HG03378 (cell line): ENCODE measurements at regions not wholly inside any gene's neighbourhood (a gene's known extent, or its start where the extent isn't known, plus 50 kb on each side); places are given as distances from the start of the nearest gene placed in this dataset.
"Not testable (repeated sequence)": the region's sequence is repeated elsewhere in the genome, so short reads cannot be mapped to it uniquely, and the experiment has no call there.

Source experiments
- ATAC-seq: cut with Tn5 transposase; IDR thresholded peaks from one replicate; pipeline ENCODE4 v1.9.1; 2021; ENCODE audit warnings: mild to moderate bottlenecking, moderate library complexity; ENCODE audit not compliant: unreplicated experiment

GRCh38 chr11:13782390-13783075, 114.1 kb downstream of the FAR1 start:
- ATAC-seq: no peak

GRCh38 chr11:13784441-13784840, 116.0 kb downstream of the FAR1 start:
- no peak for ATAC-seq

GRCh38 chr11:13784855-13785254, 116.4 kb downstream of the FAR1 start:
- ATAC-seq: no peak

- ATAC-seq: no peak
These were observed 118.2 kb downstream of the FAR1 start for GRCh38 chr11:13786688-13787087.

GRCh38 chr11:13797616-13798015, 129.1 kb downstream of the FAR1 start:
- not testable (repeated sequence) for ATAC-seq

- ATAC-seq: no peak
These were observed 132.4 kb downstream of the FAR1 start for GRCh38 chr11:13800901-13801300.

GRCh38 chr11:13818325-13818724, 144.2 kb upstream of the SPON1 start:
- no peak for ATAC-seq

- ATAC-seq: no peak
These were observed 135.8 kb upstream of the SPON1 start for GRCh38 chr11:13826505-13827278.

GRCh38 chr11:13831696-13832095, 130.8 kb upstream of the SPON1 start:
- no peak for ATAC-seq

GRCh38 chr11:13834463-13834862, 128.1 kb upstream of the SPON1 start:
- ATAC-seq: no peak

- ATAC-seq: no peak
These were observed 125.9 kb upstream of the SPON1 start for GRCh38 chr11:13836666-13837065.

- no peak for ATAC-seq
These were observed 125.2 kb upstream of the SPON1 start for GRCh38 chr11:13837286-13837685.

- no peak for ATAC-seq
These were observed 121.1 kb upstream of the SPON1 start for GRCh38 chr11:13841393-13841792.

- ATAC-seq: no peak
These were observed 114.5 kb upstream of the SPON1 start for GRCh38 chr11:13848031-13848430.

- ATAC-seq: no peak
These were observed 112.1 kb upstream of the SPON1 start for GRCh38 chr11:13850231-13851005.

- no peak for ATAC-seq
These were observed 110.8 kb upstream of the SPON1 start for GRCh38 chr11:13851691-13852090.

- ATAC-seq: no peak
These were observed 110.0 kb upstream of the SPON1 start for GRCh38 chr11:13852481-13852880.

GRCh38 chr11:13857828-13858227, 104.7 kb upstream of the SPON1 start:
- ATAC-seq: no peak

- ATAC-seq: no peak
These were observed 102.6 kb upstream of the SPON1 start for GRCh38 chr11:13859892-13860291.

- ATAC-seq: no peak
These were observed 101.1 kb upstream of the SPON1 start for GRCh38 chr11:13861411-13861810.

- ATAC-seq: no peak
These were observed 99.6 kb upstream of the SPON1 start for GRCh38 chr11:13862845-13863392.
